ENCODE measurements at regions not wholly inside any gene's neighbourhood (a gene's known extent, or its start where the extent isn't known, plus 50 kb on each side); places are given as distances from the start of the nearest gene placed in this dataset.
"Not testable (repeated sequence)": the region's sequence is repeated elsewhere in the genome, so short reads cannot be mapped to it uniquely, and the experiment has no call there.

DNA sequence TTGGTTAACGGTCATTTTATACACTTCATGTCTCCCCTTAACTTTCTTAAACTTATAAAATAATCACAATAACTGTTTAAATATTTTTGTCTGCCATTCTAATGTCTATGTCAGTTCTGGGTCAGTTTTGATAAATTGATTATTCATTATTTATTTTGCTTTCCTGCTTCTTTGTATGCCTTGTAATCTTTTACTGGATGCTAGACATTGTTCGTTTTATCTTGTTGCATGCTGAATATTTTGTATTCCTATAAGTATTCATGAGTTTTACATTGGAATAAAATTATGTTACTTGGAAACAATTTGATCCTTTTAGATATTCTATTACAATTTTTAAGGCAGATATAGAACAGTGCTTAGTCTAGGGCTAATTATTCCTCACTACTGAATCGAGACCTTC, 952.0 kb downstream of the NR2F1-AS1 start:
- no peak overlapping the region for H3K4me3 Mint-ChIP-seq (ENCODE audit: unreplicated experiment)
- no peak overlapping the region for H3K27ac Mint-ChIP-seq (ENCODE audit: unreplicated experiment)
- H3K36me3 Mint-ChIP-seq (ENCODE audit: low read depth): peaks cover 3% of the 10 kb centered on the region
- DNase-seq (ENCODE audit: low spot score): no peak
- H3K4me1 Mint-ChIP-seq (ENCODE audit: low read depth): no peaks in the 10 kb centered on the region
- TF ChIP-seq CTCF (IDR thresholded peaks at IDR 0.05): no peak
- peaks cover 7% of the 10 kb centered on the region for H3K9me3 Mint-ChIP-seq (ENCODE audit: low read depth)
- no peaks in the 10 kb centered on the region for H3K27me3 Mint-ChIP-seq (ENCODE audit: low read depth)

DNA sequence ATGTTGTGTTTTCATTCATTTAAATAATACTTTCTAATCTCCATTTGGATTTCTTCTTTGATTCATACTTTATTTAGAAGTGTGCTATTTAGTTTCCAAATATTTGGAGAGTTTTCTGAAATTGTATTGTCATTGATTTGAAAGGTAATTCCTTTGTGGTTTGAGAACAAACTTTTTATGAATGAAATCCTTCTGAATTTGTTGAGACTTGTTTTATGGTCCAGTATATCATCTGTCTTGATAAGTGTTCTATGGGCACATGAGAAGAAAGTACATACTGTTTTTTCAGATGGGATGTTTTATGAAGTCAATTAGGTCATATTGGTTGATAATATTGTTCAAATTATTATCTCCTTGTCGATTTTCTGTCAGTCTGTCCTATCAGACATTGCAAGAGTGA, 953.8 kb downstream of the NR2F1-AS1 start:
- Mint-ChIP-seq H3K36me3 (ENCODE audit: low read depth) (peaks cover 3% of the 10 kb centered on the region), H3K9me3 (ENCODE audit: low read depth) (peaks cover 7% of the 10 kb centered on the region), H3K4me1 (ENCODE audit: low read depth) (no peaks in the 10 kb centered on the region), H3K4me3 (ENCODE audit: unreplicated experiment) (no peak overlapping the region), H3K27ac (ENCODE audit: unreplicated experiment) (no peak overlapping the region), H3K27me3 (ENCODE audit: low read depth) (no peaks in the 10 kb centered on the region)
- DNase-seq (ENCODE audit: low spot score): no peak
- TF ChIP-seq CTCF (IDR thresholded peaks at IDR 0.05): no peak

DNA sequence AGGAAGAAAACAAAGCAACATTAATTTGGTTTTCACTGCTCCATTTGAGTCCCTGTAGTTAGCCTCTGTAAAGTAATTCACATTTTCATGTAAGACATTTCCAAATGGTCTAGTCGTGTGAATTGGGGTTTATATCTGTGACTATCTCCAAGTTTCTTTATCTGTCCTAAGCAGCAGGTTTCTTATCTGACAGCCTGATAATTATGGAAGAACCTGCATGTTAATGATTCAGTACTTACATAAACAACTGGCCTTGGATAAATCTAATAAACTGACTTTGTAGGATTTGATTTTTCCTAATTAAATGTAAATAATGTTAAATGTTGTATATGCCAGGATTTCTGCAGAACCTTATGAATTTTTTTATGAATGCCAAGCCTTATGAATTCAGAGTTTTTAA, 964.9 kb downstream of the NR2F1-AS1 start:
- no peak for TF ChIP-seq CTCF (IDR thresholded peaks at IDR 0.05)
- DNase-seq (ENCODE audit: low spot score): no peak
- Mint-ChIP-seq H3K4me3 (ENCODE audit: unreplicated experiment) (no peak overlapping the region), H3K9me3 (ENCODE audit: low read depth) (peaks cover 21% of the 10 kb centered on the region), H3K27ac (ENCODE audit: unreplicated experiment) (no peak overlapping the region), H3K27me3 (ENCODE audit: low read depth) (no peaks in the 10 kb centered on the region), H3K36me3 (ENCODE audit: low read depth) (peaks cover 4% of the 10 kb centered on the region), H3K4me1 (ENCODE audit: low read depth) (no peaks in the 10 kb centered on the region)

- TF ChIP-seq CTCF (IDR thresholded peaks at IDR 0.05): no peak
- Mint-ChIP-seq H3K4me1 (ENCODE audit: low read depth) (no peaks in the 10 kb centered on the region), H3K27me3 (ENCODE audit: low read depth) (no peaks in the 10 kb centered on the region), H3K9me3 (ENCODE audit: low read depth) (peaks cover 6% of the 10 kb centered on the region), H3K36me3 (ENCODE audit: low read depth) (no peaks in the 10 kb centered on the region), H3K27ac (ENCODE audit: unreplicated experiment) (no peak overlapping the region), H3K4me3 (ENCODE audit: unreplicated experiment) (no peak overlapping the region)
- no peak for DNase-seq (ENCODE audit: low spot score)
Measured at GRCh38 chr5:92613546-92613945, 967.5 kb downstream of the NR2F1-AS1 start.

GRCh38 chr5:92610435-92610834, 970.6 kb downstream of the NR2F1-AS1 start:
- not testable (repeated sequence) for H3K4me1 Mint-ChIP-seq (ENCODE audit: low read depth); DNase-seq (ENCODE audit: low spot score); H3K36me3 Mint-ChIP-seq (ENCODE audit: low read depth); H3K27ac Mint-ChIP-seq (ENCODE audit: unreplicated experiment); H3K9me3 Mint-ChIP-seq (ENCODE audit: low read depth); H3K27me3 Mint-ChIP-seq (ENCODE audit: low read depth); H3K4me3 Mint-ChIP-seq (ENCODE audit: unreplicated experiment)

GRCh38 chr5:92605591-92605990, 975.4 kb downstream of the NR2F1-AS1 start:
- H3K27ac Mint-ChIP-seq (ENCODE audit: unreplicated experiment): no peak overlapping the region
- no peaks in the 10 kb centered on the region for H3K36me3 Mint-ChIP-seq (ENCODE audit: low read depth)
- no peaks in the 10 kb centered on the region for H3K9me3 Mint-ChIP-seq (ENCODE audit: low read depth)
- DNase-seq (ENCODE audit: low spot score): no peak
- TF ChIP-seq CTCF (IDR thresholded peaks at IDR 0.05): no peak
- no peak overlapping the region for H3K4me3 Mint-ChIP-seq (ENCODE audit: unreplicated experiment)
- H3K27me3 Mint-ChIP-seq (ENCODE audit: low read depth): no peaks in the 10 kb centered on the region
- H3K4me1 Mint-ChIP-seq (ENCODE audit: low read depth): no peaks in the 10 kb centered on the region
